ENCODE measurements at regions not wholly inside any gene's neighbourhood (a gene's known extent, or its start where the extent isn't known, plus 50 kb on each side); places are given as distances from the start of the nearest gene placed in this dataset.

- no peak for DNase-seq (ENCODE audit: low spot score)
- H3K36me3 Mint-ChIP-seq (ENCODE audit: low read depth, unreplicated experiment) = no peaks in the 10 kb centered on the region
- H3K9me3 Mint-ChIP-seq (ENCODE audit: unreplicated experiment) = no peaks in the 10 kb centered on the region
- no peak overlapping the region for H3K27ac Mint-ChIP-seq (ENCODE audit: unreplicated experiment)
- no peaks in the 10 kb centered on the region for H3K27me3 Mint-ChIP-seq (ENCODE audit: unreplicated experiment)
- H3K4me3 Mint-ChIP-seq (ENCODE audit: unreplicated experiment) = no peak overlapping the region
- H3K4me1 Mint-ChIP-seq (ENCODE audit: unreplicated experiment) = peaks cover 4% of the 10 kb centered on the region
- TF ChIP-seq CTCF (IDR thresholded peaks at IDR 0.05; ENCODE audit: unreplicated experiment) = no peak
Observed at GRCh38 chr5:110852053-110852452, 113.2 kb downstream of the SLC25A46 start.

- H3K9me3 Mint-ChIP-seq (ENCODE audit: unreplicated experiment) = no peaks in the 10 kb centered on the region
- H3K36me3 Mint-ChIP-seq (ENCODE audit: low read depth, unreplicated experiment) = no peaks in the 10 kb centered on the region
- DNase-seq (ENCODE audit: low spot score) = no peak
- H3K4me1 Mint-ChIP-seq (ENCODE audit: unreplicated experiment) = peaks cover 4% of the 10 kb centered on the region
- no peak for TF ChIP-seq CTCF (IDR thresholded peaks at IDR 0.05; ENCODE audit: unreplicated experiment)
- H3K4me3 Mint-ChIP-seq (ENCODE audit: unreplicated experiment) = no peak overlapping the region
- H3K27me3 Mint-ChIP-seq (ENCODE audit: unreplicated experiment) = no peaks in the 10 kb centered on the region
- H3K27ac Mint-ChIP-seq (ENCODE audit: unreplicated experiment) = no peak overlapping the region
Observed at GRCh38 chr5:110852541-110852940, 113.7 kb downstream of the SLC25A46 start.

- TF ChIP-seq CTCF (IDR thresholded peaks at IDR 0.05; ENCODE audit: unreplicated experiment) = no peak
- H3K4me3 Mint-ChIP-seq (ENCODE audit: unreplicated experiment) = no peak overlapping the region
- H3K27me3 Mint-ChIP-seq (ENCODE audit: unreplicated experiment) = no peaks in the 10 kb centered on the region
- no peak overlapping the region for H3K27ac Mint-ChIP-seq (ENCODE audit: unreplicated experiment)
- H3K36me3 Mint-ChIP-seq (ENCODE audit: low read depth, unreplicated experiment) = no peaks in the 10 kb centered on the region
- DNase-seq (ENCODE audit: low spot score) = no peak
- H3K4me1 Mint-ChIP-seq (ENCODE audit: unreplicated experiment) = peaks cover 4% of the 10 kb centered on the region
- no peaks in the 10 kb centered on the region for H3K9me3 Mint-ChIP-seq (ENCODE audit: unreplicated experiment)
Observed at GRCh38 chr5:110853267-110853666, 114.5 kb downstream of the SLC25A46 start.

GRCh38 chr5:110854200-110854599 is 115.4 kb downstream of the SLC25A46 start:
- Mint-ChIP-seq H3K4me3 (ENCODE audit: unreplicated experiment) (no peak overlapping the region), H3K27me3 (ENCODE audit: unreplicated experiment) (no peaks in the 10 kb centered on the region), H3K9me3 (ENCODE audit: unreplicated experiment) (no peaks in the 10 kb centered on the region), H3K27ac (ENCODE audit: unreplicated experiment) (no peak overlapping the region), H3K4me1 (ENCODE audit: unreplicated experiment) (peaks cover 4% of the 10 kb centered on the region), H3K36me3 (ENCODE audit: low read depth, unreplicated experiment) (no peaks in the 10 kb centered on the region)
- DNase-seq (ENCODE audit: low spot score) = no peak
- TF ChIP-seq CTCF (IDR thresholded peaks at IDR 0.05; ENCODE audit: unreplicated experiment) = no peak

GRCh38 chr5:110855961-110856360 is 117.2 kb downstream of the SLC25A46 start:
- no peak for TF ChIP-seq CTCF (IDR thresholded peaks at IDR 0.05; ENCODE audit: unreplicated experiment)
- DNase-seq (ENCODE audit: low spot score) = no peak
- Mint-ChIP-seq H3K4me3 (ENCODE audit: unreplicated experiment) (no peak overlapping the region), H3K36me3 (ENCODE audit: low read depth, unreplicated experiment) (no peaks in the 10 kb centered on the region), H3K27me3 (ENCODE audit: unreplicated experiment) (peaks cover 3% of the 10 kb centered on the region), H3K9me3 (ENCODE audit: unreplicated experiment) (no peaks in the 10 kb centered on the region), H3K27ac (ENCODE audit: unreplicated experiment) (no peak overlapping the region), H3K4me1 (ENCODE audit: unreplicated experiment) (peaks cover 4% of the 10 kb centered on the region)

Measured in endothelial cell (in vitro differentiated cells).